A673 (cell line): ENCODE measurements at regions not wholly inside any gene's neighbourhood (a gene's known extent, or its start where the extent isn't known, plus 50 kb on each side); places are given as distances from the start of the nearest gene placed in this dataset.

Experiments used
- BruUV-seq: library from RNA; stranded (reverse); fragments of 400-500 nt; replicated peaks from 2 replicates; lab custom pipeline; 2021; lab: Mats Ljungman, UMichigan
- CTCF ChIA-PET: fragments of 300-600 bp; sonication (Branson Sonifier 250); formaldehyde crosslinking; loops from one replicate; lab custom pipeline; 2022; ENCODE audit warnings: antibody characterized with exemption; lab: Charles Lee
- POLR2A ChIA-PET: fragments of 300-600 bp; sonication (Branson Sonifier 250); formaldehyde crosslinking; loops from one replicate; lab custom pipeline; 2022; ENCODE audit warnings: antibody characterized with exemption; ENCODE audit not compliant: low non-redundant PET; lab: Charles Lee
- DNase-seq: peaks from one replicate; pipeline ENCODE4 v3.0.0-alpha.2; 2015; ENCODE audit warnings: low spot score
- H3K27ac ChIP-seq: fragments of 200-600 bp; sonication (generic); 2 replicates; pipeline ENCODE4 v1.5.1; 2016; ENCODE audit warnings: mixed run types, low read depth, mild to moderate bottlenecking, mixed read lengths, antibody characterized with exemption, low read length; ENCODE audit not compliant: poor library complexity, severe bottlenecking
- H3K27me3 ChIP-seq: fragments of 200-600 bp; sonication (generic); replicated peaks from 2 replicates; pipeline ENCODE4 v1.6.1; 2017; ENCODE audit warnings: mixed run types, low read depth, mild to moderate bottlenecking, mixed read lengths, antibody characterized with exemption, low read length; ENCODE audit not compliant: insufficient read depth, poor library complexity
- H3K36me3 ChIP-seq: fragments of 200-600 bp; sonication (generic); 2 replicates; pipeline ENCODE4 v1.6.1; 2016; ENCODE audit warnings: mixed run types, mild to moderate bottlenecking, mixed read lengths, antibody characterized with exemption, low read length; ENCODE audit not compliant: insufficient read depth, poor library complexity, severe bottlenecking
- H3K4me1 ChIP-seq: fragments of 200-600 bp; sonication (generic); 2 replicates; pipeline ENCODE4 v1.6.1; 2017; ENCODE audit warnings: mixed run types, mild to moderate bottlenecking, mixed read lengths, antibody characterized with exemption, low read length; ENCODE audit not compliant: insufficient read depth, poor library complexity, severe bottlenecking
- H3K4me3 ChIP-seq: fragments of 200-600 bp; sonication (generic); 2 replicates; pipeline ENCODE4 v1.5.1; 2016; ENCODE audit warnings: low read depth, mixed run types, mild to moderate bottlenecking, mixed read lengths, low read length; ENCODE audit not compliant: poor library complexity, severe bottlenecking
- H3K9me3 ChIP-seq: fragments of 200-600 bp; sonication (generic); 2 replicates; pipeline ENCODE4 v1.6.1; 2016; ENCODE audit warnings: mixed run types, low read depth, mild to moderate bottlenecking, mixed read lengths, antibody characterized with exemption, low read length; ENCODE audit not compliant: poor library complexity, severe bottlenecking
- EZH2 ChIP-seq: fragments of 200-600 bp; sonication (generic); IDR thresholded peaks from 2 replicates; pipeline ENCODE4 v1.6.1; 2017; ENCODE audit warnings: borderline replicate concordance, low read depth, mild to moderate bottlenecking, mixed read lengths, antibody characterized with exemption, low read length; ENCODE audit not compliant: poor library complexity, severe bottlenecking
- intact Hi-C: fragments of 100-400 bp; cut with micrococcal nuclease; formaldehyde crosslinking; loops from one replicate; pipeline ENCODE4 v1.10.0; 2022; ENCODE audit not compliant: unreplicated experiment
- TF ChIP-seq, protein P1 (sequence below): fragments of 300-800, 200-600 bp; sonication (generic); conservative IDR thresholded peaks from 2 replicates; pipeline ENCODE4 v1.5.1; 2017; ENCODE audit warnings: low read depth, mild to moderate bottlenecking, antibody characterized with exemption, low read length, moderate library complexity, mixed read lengths

DNA sequence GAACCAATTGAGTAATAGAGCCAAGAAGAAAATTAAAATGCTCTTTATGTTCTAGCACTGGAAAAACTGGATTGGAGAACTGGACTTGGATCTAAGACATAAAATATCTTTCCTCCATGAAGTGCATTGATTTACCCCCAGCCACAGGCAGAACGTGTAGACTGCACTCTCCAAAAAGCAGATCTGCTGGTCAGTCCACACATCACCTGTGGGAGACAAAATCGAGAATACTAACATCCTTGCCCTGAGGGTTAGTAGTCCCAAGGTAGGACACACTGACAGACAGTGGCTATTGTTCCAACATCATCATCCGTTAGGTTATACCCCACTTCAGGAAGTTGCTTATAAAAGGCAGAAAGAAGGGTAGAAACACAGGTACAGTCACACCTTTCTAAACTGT lies 257.1 kb upstream of the STT3B start:
- CTCF ChIA-PET, result no interaction called here
- H3K27ac ChIP-seq, result no peak overlapping the region
- TF ChIP-seq, protein P1, sequence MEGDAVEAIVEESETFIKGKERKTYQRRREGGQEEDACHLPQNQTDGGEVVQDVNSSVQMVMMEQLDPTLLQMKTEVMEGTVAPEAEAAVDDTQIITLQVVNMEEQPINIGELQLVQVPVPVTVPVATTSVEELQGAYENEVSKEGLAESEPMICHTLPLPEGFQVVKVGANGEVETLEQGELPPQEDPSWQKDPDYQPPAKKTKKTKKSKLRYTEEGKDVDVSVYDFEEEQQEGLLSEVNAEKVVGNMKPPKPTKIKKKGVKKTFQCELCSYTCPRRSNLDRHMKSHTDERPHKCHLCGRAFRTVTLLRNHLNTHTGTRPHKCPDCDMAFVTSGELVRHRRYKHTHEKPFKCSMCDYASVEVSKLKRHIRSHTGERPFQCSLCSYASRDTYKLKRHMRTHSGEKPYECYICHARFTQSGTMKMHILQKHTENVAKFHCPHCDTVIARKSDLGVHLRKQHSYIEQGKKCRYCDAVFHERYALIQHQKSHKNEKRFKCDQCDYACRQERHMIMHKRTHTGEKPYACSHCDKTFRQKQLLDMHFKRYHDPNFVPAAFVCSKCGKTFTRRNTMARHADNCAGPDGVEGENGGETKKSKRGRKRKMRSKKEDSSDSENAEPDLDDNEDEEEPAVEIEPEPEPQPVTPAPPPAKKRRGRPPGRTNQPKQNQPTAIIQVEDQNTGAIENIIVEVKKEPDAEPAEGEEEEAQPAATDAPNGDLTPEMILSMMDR, result no peak
- no peak for TF ChIP-seq EZH2
- no peaks in the 10 kb centered on the region for H3K4me1 ChIP-seq
- intact Hi-C loops, result no loop called here
- no TSS peak for BruUV-seq
- no peak overlapping the region for H3K4me3 ChIP-seq
- H3K27me3 ChIP-seq, result no peaks in the 10 kb centered on the region
- DNase-seq, result no peak
- no peaks in the 10 kb centered on the region for H3K9me3 ChIP-seq
- no peaks in the 10 kb centered on the region for H3K36me3 ChIP-seq
- POLR2A ChIA-PET, result no interaction called here

DNA sequence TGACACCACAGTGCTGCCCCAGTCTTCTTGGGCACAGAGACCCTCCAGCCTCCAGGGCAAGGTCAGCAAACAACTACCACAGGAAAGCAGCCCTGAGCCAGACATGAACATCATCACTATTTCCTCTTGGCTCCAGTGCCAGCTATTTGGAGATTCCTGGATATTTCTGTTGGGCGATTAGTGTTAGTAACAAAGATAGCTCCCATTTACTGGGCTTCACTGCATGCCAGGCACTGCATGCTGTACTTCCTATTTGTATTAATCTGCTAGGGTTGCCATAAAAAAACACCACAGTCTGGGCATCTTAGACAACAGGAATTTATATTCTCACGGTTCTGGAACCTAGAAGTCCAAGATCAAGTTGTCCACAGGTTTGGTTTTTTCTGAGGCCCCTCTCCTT lies 255.1 kb upstream of the STT3B start:
- Histone ChIP-seq H3K27me3 (no peaks in the 10 kb centered on the region), H3K4me3 (no peak overlapping the region), H3K9me3 (no peaks in the 10 kb centered on the region), H3K4me1 (no peaks in the 10 kb centered on the region), H3K27ac (no peak overlapping the region), H3K36me3 (no peaks in the 10 kb centered on the region)
- DNase-seq, result no peak
- CTCF ChIA-PET, result no interaction called here
- intact Hi-C loops, result no loop called here
- TF ChIP-seq, protein P1, result no peak
- TF ChIP-seq EZH2, result no peak
- POLR2A ChIA-PET, result no interaction called here
- BruUV-seq, result no TSS peak

DNA sequence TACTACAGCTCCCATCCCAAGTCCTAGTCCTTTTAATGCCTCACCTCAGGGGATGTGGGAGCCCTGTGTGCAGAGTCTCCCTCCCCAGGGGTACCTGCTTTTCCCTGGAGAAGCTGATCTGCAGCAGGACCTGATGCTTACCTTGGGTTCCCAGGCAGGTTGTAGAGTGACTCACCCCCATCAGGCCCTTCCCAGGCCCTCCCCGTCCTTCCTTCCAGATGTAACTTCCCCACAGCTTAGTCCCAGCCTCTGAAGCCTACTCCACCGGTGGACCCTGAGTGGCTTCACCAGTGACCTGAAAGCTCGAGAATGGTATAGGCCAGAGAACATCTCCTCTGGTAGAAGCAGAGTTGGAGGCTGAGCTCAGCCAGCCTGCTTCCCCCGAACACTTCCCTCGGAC lies 254.2 kb upstream of the STT3B start:
- no peak for DNase-seq
- POLR2A ChIA-PET, result no interaction called here
- intact Hi-C loops, result no loop called here
- no peak for TF ChIP-seq EZH2
- TF ChIP-seq, protein P1, result no peak
- Histone ChIP-seq H3K27me3 (no peaks in the 10 kb centered on the region), H3K4me1 (no peaks in the 10 kb centered on the region), H3K27ac (no peak overlapping the region), H3K36me3 (no peaks in the 10 kb centered on the region), H3K9me3 (no peaks in the 10 kb centered on the region), H3K4me3 (no peak overlapping the region)
- CTCF ChIA-PET, result no interaction called here
- no TSS peak for BruUV-seq
